ENCODE measurements at regions not wholly inside any gene's neighbourhood (a gene's known extent, or its start where the extent isn't known, plus 50 kb on each side); places are given as distances from the start of the nearest gene placed in this dataset.

- TF ChIP-seq CTCF (IDR thresholded peaks at IDR 0.05; ENCODE audit: low read depth, low read length, missing control alignments), result no peak
- Histone ChIP-seq H3K27me3 (replicated peaks) (no peaks in the 10 kb centered on the region), H3K27ac (no peak overlapping the region), H3K4me3 (ENCODE audit: low read depth, low read length) (no peak overlapping the region), H3K36me3 (replicated peaks) (no peaks in the 10 kb centered on the region)
- in situ Hi-C loops (cut with HindIII; ENCODE audit: low pct_ligation_motif_present, low sequenced_read_pairs), result no loop called here
- DNase-seq, result no peak
These were observed 251.8 kb downstream of the TBX15 start for GRCh38 chr1:118736322-118736721.

DNA sequence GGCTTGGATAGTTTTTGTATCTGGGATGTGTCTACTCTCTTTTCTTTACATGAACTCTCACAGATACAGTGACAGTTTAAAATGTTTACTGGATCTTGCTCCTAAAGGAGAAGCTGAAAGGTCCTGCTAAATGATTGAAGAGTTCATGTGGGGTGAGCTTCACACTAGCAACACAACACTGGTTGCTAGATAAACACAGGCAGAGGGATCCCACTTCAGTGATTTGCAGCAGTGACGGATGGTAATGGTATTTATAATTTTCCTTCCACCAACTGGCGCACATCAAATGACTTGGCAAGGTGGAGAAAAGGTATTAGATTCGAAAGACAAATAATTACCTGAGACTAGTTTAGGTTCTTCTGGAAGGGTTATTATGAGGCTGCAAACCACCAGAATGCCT, 270.2 kb downstream of the TBX15 start:
- no peak for TF ChIP-seq CTCF (IDR thresholded peaks at IDR 0.05; ENCODE audit: low read depth, low read length, missing control alignments)
- no peak overlapping the region for H3K27ac ChIP-seq
- H3K4me3 ChIP-seq (ENCODE audit: low read depth, low read length), result no peak overlapping the region
- in situ Hi-C loops (cut with HindIII; ENCODE audit: low pct_ligation_motif_present, low sequenced_read_pairs), result no loop called here
- no peak for DNase-seq
- H3K27me3 ChIP-seq (replicated peaks), result no peaks in the 10 kb centered on the region
- H3K36me3 ChIP-seq (replicated peaks), result no peaks in the 10 kb centered on the region

DNA sequence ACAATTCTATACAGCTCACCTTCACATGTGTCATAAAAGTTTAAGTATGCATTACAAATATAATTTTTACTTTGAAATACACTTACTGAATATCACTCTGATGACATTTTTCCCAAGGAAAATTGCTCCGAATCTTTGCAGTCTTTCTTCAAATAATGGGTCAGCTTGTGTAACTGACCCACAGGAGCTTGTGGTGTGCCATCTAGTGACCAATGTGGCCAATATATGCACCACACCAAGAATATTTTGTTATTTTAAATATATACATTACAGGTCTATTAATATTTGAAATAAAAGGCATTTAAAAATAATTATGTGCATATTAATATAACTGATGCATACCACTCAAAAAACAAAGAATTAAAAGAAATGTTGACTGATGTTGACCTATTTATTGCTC, 271.4 kb downstream of the TBX15 start:
- DNase-seq, result no peak
- no peaks in the 10 kb centered on the region for H3K36me3 ChIP-seq (replicated peaks)
- no peak overlapping the region for H3K27ac ChIP-seq
- no peak for TF ChIP-seq CTCF (IDR thresholded peaks at IDR 0.05; ENCODE audit: low read depth, low read length, missing control alignments)
- in situ Hi-C loops (cut with HindIII; ENCODE audit: low pct_ligation_motif_present, low sequenced_read_pairs), result no loop called here
- no peak overlapping the region for H3K4me3 ChIP-seq (ENCODE audit: low read depth, low read length)
- no peaks in the 10 kb centered on the region for H3K27me3 ChIP-seq (replicated peaks)

DNA sequence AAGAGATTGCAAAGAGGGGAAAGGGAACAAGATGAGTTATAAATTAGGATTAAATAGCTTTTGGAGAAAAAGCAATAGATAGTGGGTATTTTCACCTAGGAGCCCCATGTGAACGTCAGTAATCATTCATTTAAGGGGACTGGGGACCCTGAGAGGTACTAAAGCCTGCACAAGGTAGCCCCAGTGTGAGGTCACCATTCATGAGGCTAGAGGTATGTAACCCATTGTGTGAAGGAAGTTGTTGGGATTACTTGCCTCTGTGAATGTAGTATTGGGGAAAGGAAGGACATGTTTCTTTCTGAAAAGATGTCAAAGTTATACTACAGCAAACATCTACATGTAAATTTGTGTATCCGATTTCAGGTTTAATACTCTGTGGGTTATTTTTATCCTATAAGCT, 276.8 kb downstream of the TBX15 start:
- in situ Hi-C loops (cut with HindIII; ENCODE audit: low pct_ligation_motif_present, low sequenced_read_pairs), result no loop called here
- TF ChIP-seq CTCF (IDR thresholded peaks at IDR 0.05; ENCODE audit: low read depth, low read length, missing control alignments), result no peak
- Histone ChIP-seq H3K27me3 (replicated peaks) (no peaks in the 10 kb centered on the region), H3K27ac (no peak overlapping the region), H3K4me3 (ENCODE audit: low read depth, low read length) (no peak overlapping the region), H3K36me3 (replicated peaks) (no peaks in the 10 kb centered on the region)
- no peak for DNase-seq

DNA sequence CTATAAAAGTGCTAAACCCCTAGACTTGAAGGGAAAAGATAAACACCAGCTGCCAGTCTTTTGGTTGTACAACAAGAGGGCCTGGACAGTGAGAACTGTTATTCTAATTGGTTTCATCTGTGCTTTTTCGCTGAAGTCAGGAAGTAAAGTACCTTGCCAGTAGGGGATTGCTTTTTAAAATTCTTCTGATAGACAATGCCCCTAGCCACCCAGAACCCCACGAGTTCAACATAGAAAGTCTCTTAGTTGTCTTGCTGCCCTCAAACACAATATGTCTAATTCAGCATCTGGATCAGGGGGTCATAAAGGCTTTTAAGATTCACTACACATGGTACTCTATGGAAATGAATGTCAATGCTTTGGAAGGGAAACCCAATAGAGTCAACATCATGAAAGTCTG, 289.2 kb downstream of the TBX15 start:
- H3K4me3 ChIP-seq (ENCODE audit: low read depth, low read length), result no peak overlapping the region
- no peaks in the 10 kb centered on the region for H3K27me3 ChIP-seq (replicated peaks)
- no peak overlapping the region for H3K27ac ChIP-seq
- in situ Hi-C loops (cut with HindIII; ENCODE audit: low pct_ligation_motif_present, low sequenced_read_pairs), result no loop called here
- DNase-seq, result no peak
- H3K36me3 ChIP-seq (replicated peaks), result no peaks in the 10 kb centered on the region
- TF ChIP-seq CTCF (IDR thresholded peaks at IDR 0.05; ENCODE audit: low read depth, low read length, missing control alignments), result no peak

- no peak for DNase-seq
- no peaks in the 10 kb centered on the region for H3K27me3 ChIP-seq (replicated peaks)
- no peak overlapping the region for H3K27ac ChIP-seq
- TF ChIP-seq CTCF (IDR thresholded peaks at IDR 0.05; ENCODE audit: low read depth, low read length, missing control alignments), result no peak
- in situ Hi-C loops (cut with HindIII; ENCODE audit: low pct_ligation_motif_present, low sequenced_read_pairs), result no loop called here
- no peak overlapping the region for H3K4me3 ChIP-seq (ENCODE audit: low read depth, low read length)
- no peaks in the 10 kb centered on the region for H3K36me3 ChIP-seq (replicated peaks)
These were observed 296.0 kb downstream of the TBX15 start for GRCh38 chr1:118692143-118692542.
